ENCODE measurements at regions not wholly inside any gene's neighbourhood (a gene's known extent, or its start where the extent isn't known, plus 50 kb on each side); places are given as distances from the start of the nearest gene placed in this dataset.

GRCh38 chr17:73938706-73939105 is 264.8 kb upstream of the RPL38 start:
- no peak for DNase-seq
- no peaks in the 10 kb centered on the region for H3K27me3 ChIP-seq (ENCODE audit: insufficient read depth, low read depth, severe bottlenecking)

GRCh38 chr17:73939806-73940205 is 263.7 kb upstream of the RPL38 start:
- H3K4me3 ChIP-seq (ENCODE audit: low read depth, low read length): no peak overlapping the region
- no peaks in the 10 kb centered on the region for H3K36me3 ChIP-seq
- H3K27ac ChIP-seq: no peak overlapping the region
- H3K27me3 ChIP-seq (ENCODE audit: insufficient read depth, low read depth, severe bottlenecking): no peaks in the 10 kb centered on the region
- DNase-seq: no peak
- H3K9me3 ChIP-seq (ENCODE audit: severe bottlenecking): no peaks in the 10 kb centered on the region
- TF ChIP-seq CTCF (IDR thresholded peaks at IDR 0.05; ENCODE audit: low read depth, low read length): no peak

More at GRCh38 chr17:73938706-73939105, 264.8 kb upstream of the RPL38 start:
- Histone ChIP-seq H3K9me3 (ENCODE audit: severe bottlenecking) (no peaks in the 10 kb centered on the region), H3K36me3 (no peaks in the 10 kb centered on the region), H3K27ac (no peak overlapping the region), H3K4me3 (ENCODE audit: low read depth, low read length) (no peak overlapping the region)
- TF ChIP-seq CTCF (IDR thresholded peaks at IDR 0.05; ENCODE audit: low read depth, low read length): no peak

- TF ChIP-seq CTCF (IDR thresholded peaks at IDR 0.05; ENCODE audit: low read depth, low read length): no peak
- no peak overlapping the region for H3K4me3 ChIP-seq (ENCODE audit: low read depth, low read length)
- no peaks in the 10 kb centered on the region for H3K27me3 ChIP-seq (ENCODE audit: insufficient read depth, low read depth, severe bottlenecking)
- no peaks in the 10 kb centered on the region for H3K36me3 ChIP-seq
- no peaks in the 10 kb centered on the region for H3K9me3 ChIP-seq (ENCODE audit: severe bottlenecking)
- H3K27ac ChIP-seq: no peak overlapping the region
- no peak for DNase-seq
Observed at GRCh38 chr17:73940511-73940910, 263.0 kb upstream of the RPL38 start.

GRCh38 chr17:73941919-73942530 is 261.5 kb upstream of the RPL38 start:
- Histone ChIP-seq H3K27ac (no peak overlapping the region), H3K4me3 (ENCODE audit: low read depth, low read length) (no peak overlapping the region), H3K36me3 (no peaks in the 10 kb centered on the region), H3K27me3 (ENCODE audit: insufficient read depth, low read depth, severe bottlenecking) (no peaks in the 10 kb centered on the region), H3K9me3 (ENCODE audit: severe bottlenecking) (no peaks in the 10 kb centered on the region)
- no peak for TF ChIP-seq CTCF (IDR thresholded peaks at IDR 0.05; ENCODE audit: low read depth, low read length)
- DNase-seq: no peak

- H3K9me3 ChIP-seq (ENCODE audit: severe bottlenecking): peaks cover under 1% of the 10 kb centered on the region
- no peaks in the 10 kb centered on the region for H3K36me3 ChIP-seq
- no peaks in the 10 kb centered on the region for H3K27me3 ChIP-seq (ENCODE audit: insufficient read depth, low read depth, severe bottlenecking)
- H3K4me3 ChIP-seq (ENCODE audit: low read depth, low read length): no peak overlapping the region
- no peak for TF ChIP-seq CTCF (IDR thresholded peaks at IDR 0.05; ENCODE audit: low read depth, low read length)
- H3K27ac ChIP-seq: no peak overlapping the region
- no peak for DNase-seq
Observed at GRCh38 chr17:73942703-73943415, 260.6 kb upstream of the RPL38 start.
